ENCODE measurements at regions not wholly inside any gene's neighbourhood (a gene's known extent, or its start where the extent isn't known, plus 50 kb on each side); places are given as distances from the start of the nearest gene placed in this dataset.

DNA sequence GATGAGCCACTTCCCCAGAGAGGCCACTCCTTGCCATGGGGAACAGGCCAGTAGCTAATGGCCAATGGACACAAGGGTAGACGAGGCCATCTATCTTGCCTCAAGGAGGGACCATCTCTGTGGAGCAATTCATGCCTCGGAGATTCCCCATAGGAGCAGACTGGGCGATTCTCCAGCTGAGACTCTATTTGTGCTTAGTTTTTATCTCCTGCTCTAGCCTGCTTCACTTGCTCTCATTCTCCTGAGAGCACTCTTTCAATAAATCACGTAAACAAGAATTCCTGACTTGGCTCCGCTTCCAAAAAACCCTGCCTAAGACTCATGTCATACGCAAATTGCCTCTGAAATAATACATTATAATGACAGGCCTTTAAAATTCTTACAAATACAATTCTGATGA is 396.4 kb upstream of the USP15 start:
- no peak for DNase-seq
- Histone ChIP-seq H3K79me2 (ENCODE audit: low read depth) (no peaks in the 10 kb centered on the region), H3K4me2 (no peak overlapping the region), H3K4me3 (no peak overlapping the region), H3K9me3 (ENCODE audit: insufficient read depth, low read depth) (no peaks in the 10 kb centered on the region), H4K20me1 (ENCODE audit: insufficient read depth) (no peaks in the 10 kb centered on the region), H3K9me2 (ENCODE audit: insufficient read depth) (no peaks in the 10 kb centered on the region), H3K36me3 (ENCODE audit: low read depth) (no peaks in the 10 kb centered on the region), H3K4me1 (replicated peaks; ENCODE audit: insufficient read depth) (no peaks in the 10 kb centered on the region), H3F3A (ENCODE audit: insufficient read depth, low read depth) (no peaks in the 10 kb centered on the region), H3K27me3 (ENCODE audit: insufficient read depth, low read depth) (no peaks in the 10 kb centered on the region), H3K27ac (no peak overlapping the region), H2AFZ (no peak overlapping the region)
- ChIA-PET CTCF (no interaction called here), POLR2A (ENCODE audit: unreplicated experiment) (no interaction called here)
- TF ChIP-seq, protein P1, sequence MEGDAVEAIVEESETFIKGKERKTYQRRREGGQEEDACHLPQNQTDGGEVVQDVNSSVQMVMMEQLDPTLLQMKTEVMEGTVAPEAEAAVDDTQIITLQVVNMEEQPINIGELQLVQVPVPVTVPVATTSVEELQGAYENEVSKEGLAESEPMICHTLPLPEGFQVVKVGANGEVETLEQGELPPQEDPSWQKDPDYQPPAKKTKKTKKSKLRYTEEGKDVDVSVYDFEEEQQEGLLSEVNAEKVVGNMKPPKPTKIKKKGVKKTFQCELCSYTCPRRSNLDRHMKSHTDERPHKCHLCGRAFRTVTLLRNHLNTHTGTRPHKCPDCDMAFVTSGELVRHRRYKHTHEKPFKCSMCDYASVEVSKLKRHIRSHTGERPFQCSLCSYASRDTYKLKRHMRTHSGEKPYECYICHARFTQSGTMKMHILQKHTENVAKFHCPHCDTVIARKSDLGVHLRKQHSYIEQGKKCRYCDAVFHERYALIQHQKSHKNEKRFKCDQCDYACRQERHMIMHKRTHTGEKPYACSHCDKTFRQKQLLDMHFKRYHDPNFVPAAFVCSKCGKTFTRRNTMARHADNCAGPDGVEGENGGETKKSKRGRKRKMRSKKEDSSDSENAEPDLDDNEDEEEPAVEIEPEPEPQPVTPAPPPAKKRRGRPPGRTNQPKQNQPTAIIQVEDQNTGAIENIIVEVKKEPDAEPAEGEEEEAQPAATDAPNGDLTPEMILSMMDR (conservative IDR thresholded peaks at IDR 0.05) = no peak
- TF ChIP-seq EZH2 (IDR thresholded peaks at IDR 0.05; ENCODE audit: low read depth) = no peak
- intact Hi-C loops (cut with micrococcal nuclease; ENCODE audit: unreplicated experiment) = no loop called here
- BruUV-seq (replicated peaks) = no TSS peak

DNA sequence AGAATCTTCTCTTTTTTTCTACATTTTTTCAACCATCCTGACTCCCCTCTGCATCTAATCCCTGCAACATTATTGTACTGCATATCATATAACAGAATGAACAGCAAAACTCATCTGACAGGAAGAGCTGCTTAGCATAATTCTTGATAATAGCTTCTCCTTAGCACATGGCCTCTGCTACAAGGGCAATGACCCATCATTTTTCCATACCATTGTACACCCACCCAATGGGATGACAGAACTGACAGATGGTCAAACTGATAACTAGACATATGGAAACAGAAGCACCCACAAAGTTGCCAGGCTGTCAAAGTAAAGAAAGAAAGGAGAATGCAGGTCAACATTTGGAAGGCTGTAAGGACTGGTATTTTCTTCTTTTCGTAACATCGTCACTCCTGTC is 390.4 kb upstream of the USP15 start:
- Histone ChIP-seq H3K27ac (no peak overlapping the region), H2AFZ (no peak overlapping the region), H3K9me3 (ENCODE audit: insufficient read depth, low read depth) (no peaks in the 10 kb centered on the region), H3F3A (ENCODE audit: insufficient read depth, low read depth) (no peaks in the 10 kb centered on the region), H3K79me2 (ENCODE audit: low read depth) (no peaks in the 10 kb centered on the region), H3K27me3 (ENCODE audit: insufficient read depth, low read depth) (no peaks in the 10 kb centered on the region), H4K20me1 (ENCODE audit: insufficient read depth) (no peaks in the 10 kb centered on the region), H3K9me2 (ENCODE audit: insufficient read depth) (no peaks in the 10 kb centered on the region), H3K4me1 (replicated peaks; ENCODE audit: insufficient read depth) (no peaks in the 10 kb centered on the region), H3K4me2 (no peak overlapping the region), H3K4me3 (no peak overlapping the region), H3K36me3 (ENCODE audit: low read depth) (no peaks in the 10 kb centered on the region)
- CTCF ChIA-PET = no interaction called here
- no peak for DNase-seq
- TF ChIP-seq EZH2 (IDR thresholded peaks at IDR 0.05; ENCODE audit: low read depth) = no peak
- TF ChIP-seq, protein P1 (conservative IDR thresholded peaks at IDR 0.05) = no peak
- intact Hi-C loops (cut with micrococcal nuclease; ENCODE audit: unreplicated experiment) = no loop called here
- POLR2A ChIA-PET (ENCODE audit: unreplicated experiment) = no interaction called here
- BruUV-seq (replicated peaks) = no TSS peak

DNA sequence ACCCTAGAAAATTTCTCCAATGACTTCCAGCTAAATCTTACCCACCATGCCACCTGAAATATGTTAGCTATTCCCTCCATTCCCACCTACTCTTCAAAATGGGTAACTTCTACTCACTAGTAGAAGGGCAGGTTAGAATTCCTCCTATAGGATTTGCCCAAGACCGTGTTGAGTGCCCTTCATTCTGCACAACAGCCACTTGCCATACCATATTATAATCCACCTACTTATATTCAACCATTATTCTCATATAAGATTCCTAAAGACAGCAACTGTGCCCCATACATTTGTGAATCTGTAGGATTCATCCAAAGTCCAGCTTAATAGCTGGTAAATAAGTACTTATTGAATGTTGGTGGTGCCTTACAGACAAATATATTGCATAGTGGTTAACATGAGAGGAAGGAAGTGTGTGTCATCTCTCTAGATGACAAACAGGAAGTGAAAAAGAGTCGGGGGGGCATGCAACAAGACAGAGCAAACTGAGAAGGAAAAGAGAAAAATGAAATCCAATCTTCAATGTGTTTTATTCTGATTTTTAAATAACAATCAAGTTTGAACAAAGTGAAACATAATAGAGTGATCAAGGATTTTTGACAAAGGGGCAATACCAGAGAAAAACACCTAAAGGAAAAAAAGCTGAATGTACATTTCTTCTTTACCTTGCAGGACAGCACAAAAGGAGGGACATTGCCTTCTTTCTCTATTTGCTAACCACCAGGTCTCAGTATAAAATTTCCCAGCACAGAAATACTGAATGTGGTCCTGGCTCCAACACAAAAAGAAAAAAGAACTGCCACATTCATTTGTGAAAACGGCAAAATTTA is 389.3 kb upstream of the USP15 start:
- H3K4me2 ChIP-seq = no peak overlapping the region
- H3K9me3 ChIP-seq (ENCODE audit: insufficient read depth, low read depth) = no peaks in the 10 kb centered on the region
- no peak for TF ChIP-seq EZH2 (IDR thresholded peaks at IDR 0.05; ENCODE audit: low read depth)
- TF ChIP-seq, protein P1 (conservative IDR thresholded peaks at IDR 0.05) = no peak
- no peaks in the 10 kb centered on the region for H3K4me1 ChIP-seq (replicated peaks; ENCODE audit: insufficient read depth)
- ChIA-PET CTCF (no interaction called here), POLR2A (ENCODE audit: unreplicated experiment) (no interaction called here)
- no peaks in the 10 kb centered on the region; the same call in 1 of the 2 replicates for H3K9me2 ChIP-seq (ENCODE audit: insufficient read depth)
- no peaks in the 10 kb centered on the region for H4K20me1 ChIP-seq (ENCODE audit: insufficient read depth)
- BruUV-seq (replicated peaks) = no TSS peak
- no peak for DNase-seq
- no peak overlapping the region for H3K4me3 ChIP-seq
- intact Hi-C loops (cut with micrococcal nuclease; ENCODE audit: unreplicated experiment) = no loop called here
- H3F3A ChIP-seq (ENCODE audit: insufficient read depth, low read depth) = no peaks in the 10 kb centered on the region
- no peaks in the 10 kb centered on the region for H3K79me2 ChIP-seq (ENCODE audit: low read depth)
- no peak overlapping the region for H2AFZ ChIP-seq
- no peaks in the 10 kb centered on the region for H3K27me3 ChIP-seq (ENCODE audit: insufficient read depth, low read depth)
- H3K36me3 ChIP-seq (ENCODE audit: low read depth) = no peaks in the 10 kb centered on the region
- no peak overlapping the region for H3K27ac ChIP-seq
